Esophagus squamous epithelium (tissue), 4 donors: ENCODE measurements at regions not wholly inside any gene's neighbourhood (a gene's known extent, or its start where the extent isn't known, plus 50 kb on each side); places are given as distances from the start of the nearest gene placed in this dataset.

Source experiments
- CTCF ChIP-seq, 6 experiments: fragments of 450-650 bp in 4 of 6; fragments of 200-600 bp in 2 of 6; sonication (generic) in 2 of 6; IDR thresholded peaks; one replicate each; pipeline ENCODE4 v1.5.1; 2016 to 2019; ENCODE audit warnings: antibody characterized with exemption in 6 of 6, mild to moderate bottlenecking in 4 of 6, moderate library complexity in 4 of 6
- POLR2A ChIP-seq, 4 donors: fragments of 450-650 bp; IDR thresholded peaks; one replicate each; pipeline ENCODE4 v1.6.1; 2017; ENCODE audit warnings: antibody characterized with exemption in 4 of 4, mild to moderate bottlenecking in 4 of 4, moderate library complexity in 3 of 4

GRCh38 chr7:131251371-131251770, 76.3 kb upstream of the MKLN1 start:
- TF ChIP-seq CTCF (IDR thresholded peaks at IDR 0.05) (no peak), POLR2A (IDR thresholded peaks at IDR 0.05) (no peak)
